Panc1 (cell line): ENCODE measurements at regions not wholly inside any gene's neighbourhood (a gene's known extent, or its start where the extent isn't known, plus 50 kb on each side); places are given as distances from the start of the nearest gene placed in this dataset.

Experiments used
- ATAC-seq: fragments of 200-7000 bp; cut with Tn5 transposase; 2 replicates; pipeline ENCODE4 v1.9.1; 2020; ENCODE audit warnings: mild to moderate bottlenecking, moderate library complexity
- BruUV-seq: library from RNA; stranded (reverse); fragments of 400-500 nt; replicated peaks from 2 replicates; lab custom pipeline; 2021; lab: Mats Ljungman, UMichigan
- CTCF ChIA-PET: fragments of 300-600 bp; sonication (Branson Sonifier 250); formaldehyde crosslinking; loops from one replicate; lab custom pipeline; 2022; ENCODE audit warnings: antibody characterized with exemption; lab: Charles Lee
- POLR2A ChIA-PET: fragments of 300-600 bp; sonication (Branson Sonifier 250); formaldehyde crosslinking; loops from one replicate; lab custom pipeline; 2022; ENCODE audit warnings: antibody characterized with exemption; lab: Charles Lee
- DNase-seq: peaks from one replicate; pipeline ENCODE4 v3.0.0-alpha.2; 2010; ENCODE audit warnings: low read depth, low spot score
- H3K27ac ChIP-seq: 2 replicates; pipeline ENCODE4 v1.5.1; 2011; ENCODE audit warnings: mild to moderate bottlenecking, low read length, inconsistent platforms
- H3K27me3 ChIP-seq: fragments of 200-500 bp; sonication (Bioruptor generic); 2 replicates; pipeline ENCODE4 v1.6.0; 2014; ENCODE audit warnings: low read length, inconsistent platforms; ENCODE audit not compliant: control insufficient read depth, insufficient read depth
- H3K36me3 ChIP-seq: fragments of 200-500 bp; sonication (Bioruptor generic); 2 replicates; pipeline ENCODE4 v1.5.1; 2014; ENCODE audit warnings: inconsistent platforms, mild to moderate bottlenecking, low read length, moderate library complexity; ENCODE audit not compliant: control insufficient read depth, insufficient read depth
- H3K4me1 ChIP-seq: 2 replicates; pipeline ENCODE4 v1.5.1; 2011; ENCODE audit warnings: inconsistent platforms, mild to moderate bottlenecking, low read length, moderate library complexity; ENCODE audit not compliant: control insufficient read depth, insufficient read depth
- H3K4me3 ChIP-seq, 2 experiments: 2 replicates each; pipeline ENCODE4 v1.5.1; 2011 to 2012; ENCODE audit warnings: low read depth in 2 of 2, low read length in 2 of 2, mild to moderate bottlenecking in 2 of 2, inconsistent platforms in 1 of 2, moderate library complexity in 1 of 2
- H3K9me3 ChIP-seq: fragments of 200-500 bp; sonication (Bioruptor generic); 2 replicates; pipeline ENCODE4 v1.5.1; 2014; ENCODE audit warnings: low read depth, mild to moderate bottlenecking, inconsistent platforms, low read length, moderate library complexity; ENCODE audit not compliant: control insufficient read depth, insufficient read depth
- CTCF ChIP-seq: fragments of 450-650 bp; IDR thresholded peaks from 2 replicates; pipeline ENCODE4 v1.5.1; 2017; ENCODE audit warnings: mild to moderate bottlenecking
- POLR2AphosphoS5 ChIP-seq: IDR thresholded peaks from 2 replicates; pipeline ENCODE4 v1.6.1; 2012; ENCODE audit warnings: mild to moderate bottlenecking, low read depth, low read length, moderate library complexity
- REST ChIP-seq, 2 experiments: IDR thresholded peaks; 2 replicates each; pipeline ENCODE4 v1.6.1; 2011 to 2012; ENCODE audit warnings: low read depth in 2 of 2, control low read depth in 1 of 2, low read length in 1 of 2, mild to moderate bottlenecking in 1 of 2, moderate library complexity in 1 of 2; ENCODE audit not compliant: insufficient read depth in 1 of 2
- SIN3A ChIP-seq: IDR thresholded peaks from 2 replicates; pipeline ENCODE4 v1.6.1; 2012; ENCODE audit warnings: low read depth, mild to moderate bottlenecking, low read length, moderate library complexity, borderline replicate concordance; ENCODE audit not compliant: insufficient read depth
- TCF7L2 ChIP-seq: IDR thresholded peaks from 2 replicates; pipeline ENCODE4 v1.6.1; 2011; ENCODE audit warnings: mild to moderate bottlenecking, low read depth, low read length, inconsistent platforms
- in situ Hi-C: cut with HindIII; loops from 2 replicates; pipeline ENCODE4 v1.10.0; 2016; ENCODE audit warnings: low sequenced_read_pairs, low pct_unique_long_range_greater_than_20kb
- intact Hi-C: fragments of 100-400 bp; cut with micrococcal nuclease; formaldehyde crosslinking; loops from one replicate; pipeline ENCODE4 v1.10.0; 2022; ENCODE audit not compliant: unreplicated experiment

GRCh38 chr5:99590806-99591205, 662.0 kb upstream of the CHD1 start:
- POLR2A ChIA-PET: no interaction called here
- TF ChIP-seq TCF7L2 (no peak), CTCF (no peak), REST (IDR thresholded peaks at IDR 0.05; ENCODE audit: insufficient read depth in 1 of 2, low read depth in 2 of 2, low read length in 1 of 2) (no peak), POLR2AphosphoS5 (no peak), SIN3A (no peak)
- H3K9me3 ChIP-seq: no peaks in the 10 kb centered on the region
- no peak overlapping the region for H3K4me3 ChIP-seq
- no peaks in the 10 kb centered on the region for H3K36me3 ChIP-seq
- ATAC-seq (no peak), DNase-seq (no peak)
- no peak overlapping the region for H3K27ac ChIP-seq
- no TSS peak for BruUV-seq
- intact Hi-C loops: no loop called here
- CTCF ChIA-PET: no interaction called here
- in situ Hi-C loops: no loop called here
- no peaks in the 10 kb centered on the region for H3K27me3 ChIP-seq
- no peaks in the 10 kb centered on the region for H3K4me1 ChIP-seq

- in situ Hi-C loops: no loop called here
- ATAC-seq (no peak), DNase-seq (no peak)
These were observed 660.6 kb upstream of the CHD1 start for GRCh38 chr5:99589424-99589823.

More at GRCh38 chr5:99589424-99589823, 660.6 kb upstream of the CHD1 start:
- no peaks in the 10 kb centered on the region for H3K36me3 ChIP-seq
- CTCF ChIA-PET: no interaction called here
- TF ChIP-seq CTCF: no peak
- TF ChIP-seq POLR2AphosphoS5: no peak
- TF ChIP-seq REST (IDR thresholded peaks at IDR 0.05; ENCODE audit: insufficient read depth in 1 of 2, low read depth in 2 of 2, low read length in 1 of 2): no peak
- no peak for TF ChIP-seq TCF7L2
- TF ChIP-seq SIN3A: no peak
- no peak overlapping the region for H3K27ac ChIP-seq
- no peaks in the 10 kb centered on the region for H3K27me3 ChIP-seq
- H3K4me1 ChIP-seq: no peaks in the 10 kb centered on the region
- no TSS peak for BruUV-seq
- no peaks in the 10 kb centered on the region for H3K9me3 ChIP-seq
- no peak overlapping the region for H3K4me3 ChIP-seq
- intact Hi-C loops: no loop called here
- POLR2A ChIA-PET: no interaction called here
